B cell (primary cell): ENCODE measurements at regions not wholly inside any gene's neighbourhood (a gene's known extent, or its start where the extent isn't known, plus 50 kb on each side); places are given as distances from the start of the nearest gene placed in this dataset.

Source experiments
- ATAC-seq: fragments of 200-7000 bp; cut with Tn5 transposase; one replicate; pipeline ENCODE4 v1.10.0; 2021; ENCODE audit warnings: low read depth, mild to moderate bottlenecking, moderate number of reproducible peaks, moderate library complexity
- CTCF ChIA-PET: fragments of 350-600 bp; sonication (Branson Sonifier 250); formaldehyde crosslinking; loops from one replicate; lab custom pipeline; 2021; ENCODE audit warnings: antibody characterized with exemption, inconsistent platforms; lab: Charles Lee
- POLR2A ChIA-PET: fragments of 350-600 bp; sonication (Branson Sonifier 250); formaldehyde crosslinking; loops from one replicate; lab custom pipeline; 2021; ENCODE audit warnings: antibody characterized with exemption; lab: Charles Lee
- DNase-seq: peaks from one replicate; pipeline ENCODE4 v3.0.0; 2013
- H2AFZ ChIP-seq: 2 replicates; pipeline ENCODE4 v1.6.1; 2012; ENCODE audit warnings: mild to moderate bottlenecking, low read depth, low read length; ENCODE audit not compliant: insufficient read depth, poor library complexity, severe bottlenecking
- H3K27ac ChIP-seq, 2 donors: 1 replicate in 1 of 2; 2 replicates in 1 of 2; pipeline ENCODE4 v1.5.1; 2012 to 2013; ENCODE audit warnings: low read length in 2 of 2, mild to moderate bottlenecking in 2 of 2, moderate library complexity in 1 of 2
- H3K27me3 ChIP-seq, 4 experiments: fragments of 200-600 bp in 1 of 4; sonication (generic) in 1 of 4; replicated peaks in 1 of 4; 1 replicate in 2 of 4; 2 replicates in 2 of 4; pipeline versions ENCODE4 v1.6.1 to v1.7.0; 2013 to 2016; ENCODE audit warnings: low read length in 3 of 4, mild to moderate bottlenecking in 2 of 4, mixed read lengths in 1 of 4, moderate library complexity in 1 of 4; ENCODE audit not compliant: insufficient read depth in 4 of 4, control insufficient read depth in 3 of 4; ENCODE audit errors: control extremely low read depth in 1 of 4
- H3K36me3 ChIP-seq, 2 experiments: replicated peaks in 1 of 2; 1 replicate in 1 of 2; 2 replicates in 1 of 2; pipeline versions ENCODE4 v1.6.1 to v1.7.1; 2013; ENCODE audit warnings: low read length in 1 of 2; ENCODE audit not compliant: insufficient read depth in 2 of 2, control insufficient read depth in 1 of 2; ENCODE audit errors: control extremely low read depth in 1 of 2, extremely low read depth in 1 of 2
- H3K4me1 ChIP-seq, 2 donors: fragments of 200-600 bp in 1 of 2; sonication (generic) in 1 of 2; 1 replicate in 1 of 2; 2 replicates in 1 of 2; pipeline versions ENCODE4 v1.5.1 to v1.6.1; 2013 to 2017; ENCODE audit warnings: low read length in 2 of 2; ENCODE audit not compliant: control insufficient read depth in 2 of 2, insufficient read depth in 2 of 2
- H3K4me2 ChIP-seq: replicated peaks from 2 replicates; pipeline ENCODE3; 2012; ENCODE audit warnings: mild to moderate bottlenecking, low read depth, low read length; ENCODE audit not compliant: poor library complexity, severe bottlenecking
- H3K4me3 ChIP-seq, 5 experiments: fragments of 200-600 bp in 1 of 5; sonication (generic) in 1 of 5; 1 replicate in 3 of 5; 2 replicates in 2 of 5; pipeline versions ENCODE4 v1.5.1 to v1.7.0; 2011 to 2016; ENCODE audit warnings: low read length in 4 of 5, mild to moderate bottlenecking in 4 of 5, low read depth in 2 of 5, control low read depth in 1 of 5, moderate library complexity in 1 of 5; ENCODE audit not compliant: insufficient read depth in 1 of 5; ENCODE audit errors: control extremely low read depth in 1 of 5, extremely low read depth in 1 of 5
- H3K79me2 ChIP-seq: fragments of 200-600 bp; sonication (generic); one replicate; pipeline ENCODE4 v1.6.0; 2016; ENCODE audit warnings: low read length; ENCODE audit not compliant: control insufficient read depth, insufficient read depth
- H3K9ac ChIP-seq: fragments of 200-600 bp; sonication (generic); 2 replicates; pipeline ENCODE4 v1.6.1; 2017; ENCODE audit warnings: mild to moderate bottlenecking, low read length, moderate library complexity
- H3K9me3 ChIP-seq, 3 donors: one replicate each; pipeline versions ENCODE4 v1.6.1 to v1.7.1; 2013; ENCODE audit warnings: low read length in 2 of 3; ENCODE audit not compliant: control insufficient read depth in 2 of 3, insufficient read depth in 1 of 3; ENCODE audit errors: control extremely low read depth in 1 of 3
- H4K20me1 ChIP-seq: 2 replicates; pipeline ENCODE4 v1.6.0; 2012; ENCODE audit warnings: mild to moderate bottlenecking, low read length; ENCODE audit not compliant: insufficient read depth, control insufficient read depth, poor library complexity, severe bottlenecking
- H3K27ac Mint-ChIP-seq: one replicate; pipeline ENCODE4 v1.8.0; 2021; ENCODE audit warnings: mixed read lengths
- H3K27me3 Mint-ChIP-seq: one replicate; pipeline ENCODE4 v1.8.0; 2021; ENCODE audit warnings: mixed read lengths
- H3K4me1 Mint-ChIP-seq: one replicate; pipeline ENCODE4 v1.8.0; 2021; ENCODE audit warnings: mixed read lengths
- H3K4me3 Mint-ChIP-seq: one replicate; pipeline ENCODE4 v1.8.0; 2021; ENCODE audit warnings: mixed read lengths
- H3K9me3 Mint-ChIP-seq: one replicate; pipeline ENCODE4 v1.8.0; 2022; ENCODE audit warnings: mixed read lengths; ENCODE audit not compliant: insufficient read depth
- EZH2 ChIP-seq: IDR thresholded peaks from 2 replicates; pipeline ENCODE4 v1.6.1; 2012; ENCODE audit warnings: borderline replicate concordance, low read depth, mild to moderate bottlenecking, moderate library complexity, low read length; ENCODE audit not compliant: insufficient read depth, poor library complexity, severe bottlenecking
- WGBS: methylation state at CpG from one replicate; pipeline ENCODE4 v1.1.5; 2013; ENCODE audit warnings: missing lambda C conversion rate; ENCODE audit not compliant: insufficient coverage; 5-methylcytosine and 5-hydroxymethylcytosine counted together
- intact Hi-C: fragments of 100-400 bp; cut with micrococcal nuclease; formaldehyde crosslinking; loops from one replicate; pipeline ENCODE4 v1.10.0; 2022
- TF ChIP-seq, protein P1 (sequence below): fragments of 200-600 bp; IDR thresholded peaks from one replicate; pipeline ENCODE4 v1.8.0; 2022; ENCODE audit warnings: antibody characterized with exemption, mild to moderate bottlenecking

DNA sequence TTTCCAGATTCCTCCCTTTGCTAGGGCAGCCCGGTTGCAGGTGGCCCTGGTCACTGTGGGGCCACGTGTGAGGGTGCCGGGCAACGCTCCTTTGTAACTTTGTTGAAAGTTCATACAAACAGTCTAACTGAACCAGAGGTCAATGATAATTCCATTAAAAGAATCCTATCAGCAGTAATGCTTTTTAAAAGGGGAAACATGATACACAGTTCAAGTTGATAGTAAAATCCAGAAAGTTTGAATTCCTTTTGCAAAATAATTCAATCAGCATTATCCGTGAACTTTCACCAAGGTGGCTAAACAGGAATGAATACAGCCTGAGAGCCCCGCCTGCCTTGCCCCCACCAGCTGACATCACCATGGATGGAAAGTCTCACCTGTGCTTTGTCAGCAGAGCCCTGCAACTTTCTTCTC is 166.2 kb downstream of the ACKR3 start:
- Mint-ChIP-seq H3K4me3 (no peak overlapping the region), H3K9me3 (no peaks in the 10 kb centered on the region), H3K27me3 (peaks cover 11% of the 10 kb centered on the region), H3K4me1 (no peaks in the 10 kb centered on the region), H3K27ac (no peak overlapping the region)
- H3K4me2 ChIP-seq, result no peak overlapping the region
- H3K9ac ChIP-seq, result no peak overlapping the region
- ChIA-PET POLR2A (no interaction called here), CTCF (no interaction called here)
- intact Hi-C loops, result no loop called here
- 100% methylated on average over 2 of the region's 6 CpGs for whole genome bisulfite sequencing
- no peak overlapping the region for H2AFZ ChIP-seq
- H4K20me1 ChIP-seq, result no peaks in the 10 kb centered on the region
- no peaks in the 10 kb centered on the region for H3K36me3 ChIP-seq
- H3K4me1 ChIP-seq, result no peaks in the 10 kb centered on the region
- DNase-seq, result no peak
- no peak overlapping the region for H3K4me3 ChIP-seq
- no peak for ATAC-seq
- no peaks in the 10 kb centered on the region for H3K27me3 ChIP-seq
- no peaks in the 10 kb centered on the region for H3K9me3 ChIP-seq
- H3K79me2 ChIP-seq, result no peaks in the 10 kb centered on the region
- no peak overlapping the region for H3K27ac ChIP-seq
- TF ChIP-seq, protein P1, sequence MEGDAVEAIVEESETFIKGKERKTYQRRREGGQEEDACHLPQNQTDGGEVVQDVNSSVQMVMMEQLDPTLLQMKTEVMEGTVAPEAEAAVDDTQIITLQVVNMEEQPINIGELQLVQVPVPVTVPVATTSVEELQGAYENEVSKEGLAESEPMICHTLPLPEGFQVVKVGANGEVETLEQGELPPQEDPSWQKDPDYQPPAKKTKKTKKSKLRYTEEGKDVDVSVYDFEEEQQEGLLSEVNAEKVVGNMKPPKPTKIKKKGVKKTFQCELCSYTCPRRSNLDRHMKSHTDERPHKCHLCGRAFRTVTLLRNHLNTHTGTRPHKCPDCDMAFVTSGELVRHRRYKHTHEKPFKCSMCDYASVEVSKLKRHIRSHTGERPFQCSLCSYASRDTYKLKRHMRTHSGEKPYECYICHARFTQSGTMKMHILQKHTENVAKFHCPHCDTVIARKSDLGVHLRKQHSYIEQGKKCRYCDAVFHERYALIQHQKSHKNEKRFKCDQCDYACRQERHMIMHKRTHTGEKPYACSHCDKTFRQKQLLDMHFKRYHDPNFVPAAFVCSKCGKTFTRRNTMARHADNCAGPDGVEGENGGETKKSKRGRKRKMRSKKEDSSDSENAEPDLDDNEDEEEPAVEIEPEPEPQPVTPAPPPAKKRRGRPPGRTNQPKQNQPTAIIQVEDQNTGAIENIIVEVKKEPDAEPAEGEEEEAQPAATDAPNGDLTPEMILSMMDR, result no peak
- TF ChIP-seq EZH2, result no peak

DNA sequence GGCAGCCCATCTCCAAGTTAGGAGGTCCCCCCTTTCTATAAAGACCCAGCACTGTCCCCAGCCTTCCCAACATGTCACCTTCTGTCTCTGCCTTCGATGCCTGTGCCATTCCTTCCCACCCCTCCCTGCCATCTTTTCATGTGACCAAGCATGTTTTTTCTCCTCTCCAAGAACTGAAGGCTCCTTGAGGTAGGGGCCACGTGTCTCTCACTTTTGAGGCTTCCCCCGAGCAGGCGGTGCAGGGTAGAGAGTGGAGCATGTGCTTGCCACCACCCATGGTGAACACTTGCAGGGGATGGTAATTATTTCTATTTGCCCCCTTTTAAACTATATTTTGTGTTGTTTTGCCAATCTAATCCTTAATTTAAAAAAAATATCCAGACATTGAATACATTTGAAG is 168.4 kb downstream of the ACKR3 start:
- WGBS, result no CpG with 5 or more reads among the region's 4 CpGs
- Mint-ChIP-seq H3K27ac (no peak overlapping the region), H3K4me3 (no peak overlapping the region), H3K27me3 (peaks cover 14% of the 10 kb centered on the region), H3K9me3 (no peaks in the 10 kb centered on the region), H3K4me1 (no peaks in the 10 kb centered on the region)
- intact Hi-C loops, result no loop called here
- no peak for ATAC-seq
- no peak overlapping the region for H3K9ac ChIP-seq
- no peak overlapping the region for H2AFZ ChIP-seq
- H4K20me1 ChIP-seq, result no peaks in the 10 kb centered on the region
- ChIA-PET POLR2A (no interaction called here), CTCF (no interaction called here)
- H3K36me3 ChIP-seq, result no peaks in the 10 kb centered on the region
- no peaks in the 10 kb centered on the region for H3K4me1 ChIP-seq
- H3K79me2 ChIP-seq, result no peaks in the 10 kb centered on the region
- no peak overlapping the region for H3K4me2 ChIP-seq
- H3K4me3 ChIP-seq, result no peak overlapping the region
- TF ChIP-seq EZH2, result no peak
- TF ChIP-seq, protein P1, result no peak
- no peaks in the 10 kb centered on the region for H3K27me3 ChIP-seq
- DNase-seq, result no peak
- H3K9me3 ChIP-seq, result no peaks in the 10 kb centered on the region
- H3K27ac ChIP-seq, result no peak overlapping the region
